Keratinocyte (primary cell): ENCODE measurements at regions not wholly inside any gene's neighbourhood (a gene's known extent, or its start where the extent isn't known, plus 50 kb on each side); places are given as distances from the start of the nearest gene placed in this dataset.

Experiments
- DNase-seq: peaks from one replicate; pipeline ENCODE4 v3.0.0-alpha.2; 2011; ENCODE audit warnings: low read depth, missing footprints, low spot score
- FAIRE-seq: peaks from 2 replicates; lab custom pipeline; 2011; peaks lifted over from hg19 to GRCh38; lab: Jason Lieb, UNC
- H2AFZ ChIP-seq: 2 replicates; pipeline ENCODE4 v1.6.0; 2012; ENCODE audit warnings: low read length, control low read depth, inconsistent platforms; ENCODE audit not compliant: control insufficient read depth
- H3K27ac ChIP-seq: 2 replicates; pipeline ENCODE4 v1.5.1; 2011; ENCODE audit warnings: low read length; ENCODE audit not compliant: control insufficient read depth, insufficient read depth
- H3K27me3 ChIP-seq: 3 replicates; pipeline ENCODE4 v1.6.0; 2011; ENCODE audit warnings: low read length; ENCODE audit not compliant: control insufficient read depth, insufficient read depth; ENCODE audit errors: extremely low read depth
- H3K36me3 ChIP-seq, 2 experiments: 2 replicates in 1 of 2; 3 replicates in 1 of 2; pipeline ENCODE4 v1.5.1; 2011; ENCODE audit warnings: low read length in 2 of 2, mild to moderate bottlenecking in 1 of 2; ENCODE audit not compliant: control insufficient read depth in 2 of 2, insufficient read depth in 2 of 2; ENCODE audit errors: extremely low read depth in 1 of 2
- H3K4me1 ChIP-seq: 3 replicates; pipeline ENCODE4 v1.5.1; 2011; ENCODE audit warnings: low read length; ENCODE audit not compliant: control insufficient read depth, insufficient read depth; ENCODE audit errors: extremely low read depth
- H3K4me2 ChIP-seq: 3 replicates; pipeline ENCODE4 v1.6.0; 2011; ENCODE audit warnings: low read depth, low read length; ENCODE audit not compliant: control insufficient read depth, insufficient read depth; ENCODE audit errors: extremely low read depth
- H3K4me3 ChIP-seq, 3 experiments: fragments of 200-600 bp in 1 of 3; sonication (generic) in 1 of 3; 2 replicates in 2 of 3; 3 replicates in 1 of 3; pipeline ENCODE4 v1.5.1; 2011 to 2016; ENCODE audit warnings: low read length in 3 of 3, mild to moderate bottlenecking in 3 of 3, control low read depth in 2 of 3, inconsistent platforms in 1 of 3, low read depth in 1 of 3, mixed read lengths in 1 of 3, mixed run types in 1 of 3, moderate library complexity in 1 of 3; ENCODE audit not compliant: control insufficient read depth in 2 of 3, insufficient read depth in 2 of 3; ENCODE audit errors: extremely low read depth in 1 of 3
- H3K79me2 ChIP-seq: 2 replicates; pipeline ENCODE4 v1.6.0; 2012; ENCODE audit warnings: low read length; ENCODE audit not compliant: control insufficient read depth, insufficient read depth
- H3K9ac ChIP-seq: 3 replicates; pipeline ENCODE4 v1.6.0; 2011; ENCODE audit warnings: low read length; ENCODE audit not compliant: control insufficient read depth, insufficient read depth; ENCODE audit errors: extremely low read depth
- H3K9me1 ChIP-seq: 3 replicates; pipeline ENCODE4 v1.6.0; 2011; ENCODE audit warnings: low read length; ENCODE audit not compliant: control insufficient read depth, insufficient read depth; ENCODE audit errors: extremely low read depth
- H3K9me3 ChIP-seq: 2 replicates; pipeline ENCODE4 v1.5.1; 2012; ENCODE audit warnings: low read depth, low read length; ENCODE audit not compliant: control insufficient read depth
- H4K20me1 ChIP-seq: 3 replicates; pipeline ENCODE4 v1.6.0; 2011; ENCODE audit warnings: low read length; ENCODE audit not compliant: control insufficient read depth, insufficient read depth; ENCODE audit errors: extremely low read depth
- CTCF ChIP-seq, 3 experiments: IDR thresholded peaks in 1 of 3; conservative IDR thresholded peaks in 1 of 3; optimal IDR thresholded peaks in 1 of 3; 2 replicates in 2 of 3; 3 replicates in 1 of 3; pipeline versions ENCODE3 to v1.5.1; 2011; ENCODE audit warnings: low read length in 3 of 3, mild to moderate bottlenecking in 3 of 3, moderate library complexity in 2 of 3, control low read depth in 1 of 3, inconsistent platforms in 1 of 3; ENCODE audit not compliant: insufficient read depth in 2 of 3; ENCODE audit errors: extremely low read depth in 1 of 3
- EZH2 ChIP-seq: IDR thresholded peaks from one replicate; pipeline ENCODE4 v1.6.1; 2012; ENCODE audit warnings: inconsistent platforms, mild to moderate bottlenecking, low read length, moderate library complexity
- dilution Hi-C: fragments of 300-500 bp; cut with MboI; formaldehyde crosslinking; loops from one replicate; pipeline ENCODE4 v1.7.0; 2020; ENCODE audit warnings: low sequenced_read_pairs; ENCODE audit not compliant: extremely low pct_ligation_motif_present

GRCh38 chr2:147495734-147496133 is 349.1 kb upstream of the ACVR2A start:
- H3K36me3 ChIP-seq: no peaks in the 10 kb centered on the region
- no peak overlapping the region for H3K4me2 ChIP-seq
- H3K9ac ChIP-seq: no peak overlapping the region
- no peak overlapping the region for H3K27ac ChIP-seq
- no peaks in the 10 kb centered on the region for H3K4me1 ChIP-seq
- no peak for FAIRE-seq
- H3K9me3 ChIP-seq: no peaks in the 10 kb centered on the region
- no peaks in the 10 kb centered on the region for H3K79me2 ChIP-seq
- no peak for DNase-seq
- TF ChIP-seq EZH2 (no peak), CTCF (optimal IDR thresholded peaks at IDR 0.05 in 1 of 3, IDR thresholded peaks at IDR 0.05 in 1 of 3, conservative IDR thresholded peaks at IDR 0.05 in 1 of 3; ENCODE audit: extremely low read depth in 1 of 3, insufficient read depth in 2 of 3, low read length in 3 of 3) (no peak)
- no peaks in the 10 kb centered on the region for H3K27me3 ChIP-seq
- dilution Hi-C loops: no loop called here
- no peaks in the 10 kb centered on the region for H4K20me1 ChIP-seq
- H2AFZ ChIP-seq: no peak overlapping the region
- no peak overlapping the region for H3K4me3 ChIP-seq
- no peaks in the 10 kb centered on the region for H3K9me1 ChIP-seq

GRCh38 chr2:147492471-147492870 is 352.4 kb upstream of the ACVR2A start:
- no peaks in the 10 kb centered on the region for H3K9me3 ChIP-seq
- no peaks in the 10 kb centered on the region for H4K20me1 ChIP-seq
- no peak overlapping the region for H3K4me2 ChIP-seq
- FAIRE-seq (no peak), DNase-seq (no peak)
- no peaks in the 10 kb centered on the region for H3K36me3 ChIP-seq
- peaks cover 4% of the 10 kb centered on the region for H3K27me3 ChIP-seq
- no peaks in the 10 kb centered on the region for H3K4me1 ChIP-seq
- no peak overlapping the region for H3K9ac ChIP-seq
- no peaks in the 10 kb centered on the region for H3K9me1 ChIP-seq
- no peak overlapping the region for H3K27ac ChIP-seq
- dilution Hi-C loops: no loop called here
- TF ChIP-seq CTCF (optimal IDR thresholded peaks at IDR 0.05 in 1 of 3, IDR thresholded peaks at IDR 0.05 in 1 of 3, conservative IDR thresholded peaks at IDR 0.05 in 1 of 3; ENCODE audit: extremely low read depth in 1 of 3, insufficient read depth in 2 of 3, low read length in 3 of 3) (no peak), EZH2 (no peak)
- H2AFZ ChIP-seq: no peak overlapping the region
- H3K4me3 ChIP-seq: no peak overlapping the region
- no peaks in the 10 kb centered on the region for H3K79me2 ChIP-seq
